H9 (cell line): ENCODE measurements at regions not wholly inside any gene's neighbourhood (a gene's known extent, or its start where the extent isn't known, plus 50 kb on each side); places are given as distances from the start of the nearest gene placed in this dataset.

ENCODE experiments used
- DNase-seq: peaks from one replicate; pipeline ENCODE4 v3.0.0-alpha.2; 2017
- H2AFZ ChIP-seq: one replicate; pipeline ENCODE4 v1.6.1; 2013; ENCODE audit warnings: mild to moderate bottlenecking, low read length, control low read depth, moderate library complexity
- H2AK5ac ChIP-seq: 2 replicates; pipeline ENCODE4 v1.6.1; 2013; ENCODE audit warnings: low read length, control low read depth, mixed read lengths; ENCODE audit not compliant: insufficient read length
- H2BK120ac ChIP-seq: one replicate; pipeline ENCODE4 v1.6.1; 2013; ENCODE audit warnings: low read depth, mild to moderate bottlenecking, low read length, control low read depth, inconsistent platforms; ENCODE audit not compliant: poor library complexity, severe bottlenecking
- H2BK12ac ChIP-seq: 2 replicates; pipeline ENCODE4 v1.6.1; 2013; ENCODE audit warnings: low read length, control low read depth, mixed read lengths, low read depth; ENCODE audit not compliant: insufficient read length
- H2BK15ac ChIP-seq: 2 replicates; pipeline ENCODE4 v1.6.1; 2013; ENCODE audit warnings: low read depth, low read length, control low read depth
- H2BK20ac ChIP-seq: one replicate; pipeline ENCODE4 v1.6.1; 2013; ENCODE audit warnings: low read depth, mild to moderate bottlenecking, low read length, control low read depth, inconsistent platforms; ENCODE audit not compliant: poor library complexity, severe bottlenecking
- H2BK5ac ChIP-seq: 2 replicates; pipeline ENCODE4 v1.6.1; 2013; ENCODE audit warnings: low read length, control low read depth, mixed read lengths; ENCODE audit not compliant: insufficient read length
- H3K14ac ChIP-seq: 2 replicates; pipeline ENCODE4 v1.6.1; 2013; ENCODE audit warnings: low read length, control low read depth; ENCODE audit not compliant: insufficient read depth
- H3K18ac ChIP-seq: 2 replicates; pipeline ENCODE4 v1.6.1; 2013; ENCODE audit warnings: low read depth, mild to moderate bottlenecking, mixed read lengths, low read length, control low read depth; ENCODE audit not compliant: insufficient read length
- H3K23ac ChIP-seq: 2 replicates; pipeline ENCODE4 v1.6.1; 2013; ENCODE audit warnings: low read length, control low read depth, mixed read lengths, low read depth; ENCODE audit not compliant: insufficient read length
- H3K23me2 ChIP-seq: 2 replicates; pipeline ENCODE4 v1.6.1; 2013; ENCODE audit warnings: low read depth, mild to moderate bottlenecking, mixed read lengths, low read length, control low read depth; ENCODE audit not compliant: insufficient read length, poor library complexity, severe bottlenecking
- H3K27ac ChIP-seq: 2 replicates; pipeline ENCODE4 v1.5.1; 2013; ENCODE audit warnings: low read length, control low read depth, mixed read lengths, low read depth; ENCODE audit not compliant: insufficient read length
- H3K27me3 ChIP-seq: 2 replicates; pipeline ENCODE4 v1.6.1; 2013; ENCODE audit warnings: low read length, control low read depth, inconsistent platforms; ENCODE audit not compliant: insufficient read depth
- H3K4ac ChIP-seq: 2 replicates; pipeline ENCODE4 v1.6.1; 2013; ENCODE audit warnings: low read depth, mild to moderate bottlenecking, control low read depth, inconsistent platforms, low read length, moderate library complexity
- H3K4me1 ChIP-seq: 2 replicates; pipeline ENCODE4 v1.6.1; 2013; ENCODE audit warnings: low read length, control low read depth, inconsistent platforms; ENCODE audit not compliant: insufficient read depth
- H3K4me2 ChIP-seq: 2 replicates; pipeline ENCODE4 v1.6.1; 2013; ENCODE audit warnings: low read length, control low read depth, mixed read lengths; ENCODE audit not compliant: insufficient read length, insufficient read depth
- H3K56ac ChIP-seq: 2 replicates; pipeline ENCODE4 v1.6.1; 2013; ENCODE audit warnings: low read depth, mild to moderate bottlenecking, mixed read lengths, low read length, control low read depth; ENCODE audit not compliant: insufficient read length
- H3K79me1 ChIP-seq: 2 replicates; pipeline ENCODE4 v1.6.1; 2013; ENCODE audit warnings: low read depth, mild to moderate bottlenecking, moderate library complexity, low read length, control low read depth, inconsistent platforms; ENCODE audit not compliant: insufficient read depth, poor library complexity, severe bottlenecking
- H3K79me2 ChIP-seq: 2 replicates; pipeline ENCODE4 v1.6.1; 2013; ENCODE audit warnings: low read length, control low read depth, inconsistent platforms; ENCODE audit not compliant: insufficient read depth
- H3K9ac ChIP-seq: 2 replicates; pipeline ENCODE4 v1.6.1; 2013; ENCODE audit warnings: low read length, control low read depth, mixed read lengths; ENCODE audit not compliant: insufficient read length; ENCODE audit errors: extremely low read depth
- H3K9me3 ChIP-seq: one replicate; pipeline ENCODE4 v1.6.1; 2013; ENCODE audit warnings: low read depth, low read length, inconsistent platforms; ENCODE audit not compliant: control insufficient read depth
- H3T11ph ChIP-seq: one replicate; pipeline ENCODE4 v1.6.1; 2013; ENCODE audit warnings: mild to moderate bottlenecking, low read length, control low read depth, inconsistent platforms
- H4K20me1 ChIP-seq: one replicate; pipeline ENCODE4 v1.6.1; 2013; ENCODE audit not compliant: control insufficient read depth, insufficient read length, insufficient read depth
- H4K5ac ChIP-seq: 2 replicates; pipeline ENCODE4 v1.6.1; 2013; ENCODE audit warnings: low read depth, mild to moderate bottlenecking, mixed read lengths, low read length, control low read depth; ENCODE audit not compliant: insufficient read length
- H4K8ac ChIP-seq: replicated peaks from 2 replicates; pipeline ENCODE4 v1.6.1; 2013; ENCODE audit warnings: low read length, control low read depth, mixed read lengths, low read depth; ENCODE audit not compliant: insufficient read length
- H4K91ac ChIP-seq: 2 replicates; pipeline ENCODE4 v1.6.1; 2013; ENCODE audit warnings: low read depth, mild to moderate bottlenecking, moderate library complexity, mixed read lengths, low read length, control low read depth; ENCODE audit not compliant: insufficient read length
- H3K27ac Mint-ChIP-seq, 3 experiments: 2 replicates in 2 of 3; 3 replicates in 1 of 3; pipeline ENCODE4 v1.8.0; 2020 to 2021; ENCODE audit warnings: mixed read lengths in 3 of 3, mild to moderate bottlenecking in 1 of 3, moderate library complexity in 1 of 3
- H3K27me3 Mint-ChIP-seq: 2 replicates; pipeline ENCODE4 v1.8.0; 2021; ENCODE audit warnings: low read depth, mild to moderate bottlenecking, moderate library complexity, mixed read lengths
- H3K36me3 Mint-ChIP-seq, 3 experiments: 2 replicates in 2 of 3; 3 replicates in 1 of 3; pipeline ENCODE4 v1.8.0; 2020 to 2021; ENCODE audit warnings: low read depth in 3 of 3, mixed read lengths in 3 of 3; ENCODE audit not compliant: insufficient read depth in 1 of 3
- H3K4me1 Mint-ChIP-seq, 2 experiments: 2 replicates each; pipeline ENCODE4 v1.8.0; 2020; ENCODE audit warnings: mixed read lengths in 2 of 2
- H3K4me3 Mint-ChIP-seq, 2 experiments: 2 replicates in 1 of 2; 3 replicates in 1 of 2; pipeline ENCODE4 v1.8.0; 2020 to 2021; ENCODE audit warnings: mild to moderate bottlenecking in 2 of 2, mixed read lengths in 2 of 2, moderate library complexity in 1 of 2
- H3K9me3 Mint-ChIP-seq, 2 experiments: 2 replicates in 1 of 2; 3 replicates in 1 of 2; pipeline ENCODE4 v1.8.0; 2020; ENCODE audit warnings: mild to moderate bottlenecking in 2 of 2, mixed read lengths in 2 of 2, moderate library complexity in 1 of 2
- WGBS: extraction: QIAGEN DNeasy Blood & Tissue Kit; methylation state at CpG from one replicate; pipeline ENCODE4 v1.1.7; 2013; ENCODE audit warnings: missing lambda C conversion rate, low lambda C conversion rate, mixed read lengths; ENCODE audit not compliant: insufficient read length; ENCODE audit errors: extremely low coverage; 5-methylcytosine and 5-hydroxymethylcytosine counted together
- TF ChIP-seq, protein P1 (sequence below): fragments of 200-600 bp; sonication (generic); conservative IDR thresholded peaks from 3 replicates; pipeline ENCODE4 v1.8.0; 2021; ENCODE audit warnings: antibody characterized with exemption, mild to moderate bottlenecking

DNA sequence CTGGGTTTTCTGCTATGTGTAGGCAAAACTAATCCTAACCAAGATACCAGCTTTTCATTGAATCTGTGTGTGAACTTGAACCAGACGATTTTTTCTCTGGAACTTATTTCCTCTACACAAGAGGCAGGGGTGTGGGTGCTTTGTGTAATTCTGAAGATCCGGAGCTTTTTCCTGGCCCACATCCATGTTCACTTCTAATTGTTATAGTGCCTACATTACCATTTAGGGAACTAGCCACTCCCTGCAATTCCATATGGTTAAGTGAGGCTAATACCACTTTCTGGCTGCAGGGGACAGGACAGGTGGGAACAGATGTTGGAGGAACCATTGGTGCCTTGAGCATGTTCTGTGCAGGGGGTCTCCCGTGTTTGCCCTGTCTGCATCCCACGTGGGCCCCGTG lies 83.4 kb upstream of the FMN2 start:
- Histone ChIP-seq H3T11ph (no peak overlapping the region), H3K27ac (no peak overlapping the region), H3K79me2 (no peaks in the 10 kb centered on the region), H2BK20ac (no peak overlapping the region), H4K8ac (no peak overlapping the region), H4K20me1 (no peaks in the 10 kb centered on the region), H3K23ac (no peak overlapping the region), H3K9me3 (no peaks in the 10 kb centered on the region), H3K14ac (no peak overlapping the region), H3K23me2 (no peaks in the 10 kb centered on the region), H2BK5ac (no peak overlapping the region), H3K27me3 (no peaks in the 10 kb centered on the region), H3K18ac (no peak overlapping the region), H2BK120ac (no peak overlapping the region), H2AFZ (no peak overlapping the region), H3K79me1 (no peaks in the 10 kb centered on the region), H4K91ac (no peak overlapping the region), H2AK5ac (no peak overlapping the region), H3K4me1 (no peaks in the 10 kb centered on the region), H2BK15ac (no peak overlapping the region), H3K56ac (no peak overlapping the region), H3K4ac (no peak overlapping the region), H3K9ac (no peak overlapping the region), H4K5ac (no peak overlapping the region), H2BK12ac (no peak overlapping the region), H3K4me2 (no peak overlapping the region)
- Mint-ChIP-seq H3K4me3 (no peak overlapping the region), H3K9me3 (peaks cover 3 to 9% of the 10 kb centered on the region in 2 experiments), H3K27me3 (no peaks in the 10 kb centered on the region), H3K36me3 (peaks cover 0 to 8% (median 3%) of the 10 kb centered on the region in 3 experiments; a peak in 3 of 7 replicates), H3K27ac (no peak overlapping the region), H3K4me1 (0 out of 4 replicates have a peak, but pooled peaks cover 0 to 4% of the 10 kb centered on the region in 2 experiments)
- WGBS: no CpG with 5 or more reads among the region's 5 CpGs
- TF ChIP-seq, protein P1, sequence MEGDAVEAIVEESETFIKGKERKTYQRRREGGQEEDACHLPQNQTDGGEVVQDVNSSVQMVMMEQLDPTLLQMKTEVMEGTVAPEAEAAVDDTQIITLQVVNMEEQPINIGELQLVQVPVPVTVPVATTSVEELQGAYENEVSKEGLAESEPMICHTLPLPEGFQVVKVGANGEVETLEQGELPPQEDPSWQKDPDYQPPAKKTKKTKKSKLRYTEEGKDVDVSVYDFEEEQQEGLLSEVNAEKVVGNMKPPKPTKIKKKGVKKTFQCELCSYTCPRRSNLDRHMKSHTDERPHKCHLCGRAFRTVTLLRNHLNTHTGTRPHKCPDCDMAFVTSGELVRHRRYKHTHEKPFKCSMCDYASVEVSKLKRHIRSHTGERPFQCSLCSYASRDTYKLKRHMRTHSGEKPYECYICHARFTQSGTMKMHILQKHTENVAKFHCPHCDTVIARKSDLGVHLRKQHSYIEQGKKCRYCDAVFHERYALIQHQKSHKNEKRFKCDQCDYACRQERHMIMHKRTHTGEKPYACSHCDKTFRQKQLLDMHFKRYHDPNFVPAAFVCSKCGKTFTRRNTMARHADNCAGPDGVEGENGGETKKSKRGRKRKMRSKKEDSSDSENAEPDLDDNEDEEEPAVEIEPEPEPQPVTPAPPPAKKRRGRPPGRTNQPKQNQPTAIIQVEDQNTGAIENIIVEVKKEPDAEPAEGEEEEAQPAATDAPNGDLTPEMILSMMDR: no peak
- no peak for DNase-seq
